Lung (tissue), 11 donors: ENCODE measurements at regions not wholly inside any gene's neighbourhood (a gene's known extent, or its start where the extent isn't known, plus 50 kb on each side); places are given as distances from the start of the nearest gene placed in this dataset.

ENCODE experiments used
- ATAC-seq: fragments of 200-7000 bp; cut with Tn5 transposase; one replicate; pipeline ENCODE4 v1.9.1; 2020; ENCODE audit warnings: moderate number of reproducible peaks; ENCODE audit not compliant: insufficient read depth, low FRiP score
- DNase-seq, 3 donors: peaks; one replicate each; pipeline ENCODE4 v3.0.0-alpha.2; 2013 to 2017
- H3K27ac ChIP-seq, 2 donors: one replicate each; pipeline ENCODE4 v1.5.1; 2013; ENCODE audit warnings: mild to moderate bottlenecking in 2 of 2, moderate library complexity in 2 of 2, control low read depth in 1 of 2, inconsistent platforms in 1 of 2, low read depth in 1 of 2, low read length in 1 of 2
- H3K27me3 ChIP-seq, 3 donors: one replicate each; pipeline ENCODE4 v1.5.1; 2013; ENCODE audit warnings: low read length in 2 of 3; ENCODE audit not compliant: control insufficient read depth in 3 of 3, insufficient read depth in 3 of 3
- H3K36me3 ChIP-seq, 4 donors: one replicate each; pipeline ENCODE4 v1.5.1; 2013; ENCODE audit warnings: low read length in 4 of 4, mild to moderate bottlenecking in 1 of 4, moderate library complexity in 1 of 4; ENCODE audit not compliant: control insufficient read depth in 4 of 4, insufficient read depth in 4 of 4
- H3K4me1 ChIP-seq, 5 donors: one replicate each; pipeline ENCODE4 v1.5.1; 2013; ENCODE audit warnings: low read length in 5 of 5, mild to moderate bottlenecking in 2 of 5, moderate library complexity in 1 of 5; ENCODE audit not compliant: control insufficient read depth in 5 of 5, insufficient read depth in 5 of 5
- H3K4me3 ChIP-seq: one replicate; pipeline ENCODE4 v1.5.1; 2013; ENCODE audit warnings: mild to moderate bottlenecking, control low read depth, moderate library complexity
- H3K9ac ChIP-seq, 2 donors: one replicate each; pipeline ENCODE4 v1.5.1; 2013; ENCODE audit warnings: low read length in 2 of 2, control low read depth in 1 of 2; ENCODE audit not compliant: insufficient read depth in 1 of 2
- H3K9me3 ChIP-seq, 4 donors: one replicate each; pipeline ENCODE4 v1.5.1; 2013; ENCODE audit warnings: low read length in 3 of 4, mild to moderate bottlenecking in 1 of 4, moderate library complexity in 1 of 4; ENCODE audit not compliant: control insufficient read depth in 4 of 4, insufficient read depth in 3 of 4
- CTCF ChIP-seq: IDR thresholded peaks from 2 replicates; pipeline ENCODE4 v1.5.1; 2012; ENCODE audit warnings: mild to moderate bottlenecking; ENCODE audit errors: control extremely low read depth, extremely low read depth
- WGBS, 2 donors: extraction: QIAGEN DNeasy Blood & Tissue Kit; methylation state at CpG; one replicate each; pipeline ENCODE4 v1.1.7; 2013; 5-methylcytosine and 5-hydroxymethylcytosine counted together
- donor health status: control.
- donor health status: control.
- donor health status: Bipolar disorder and iron deficiency.
- donor health status: healthy.
- donor health status: DM: yes; HTN: yes; CAD: no.

- peaks cover 0 to 3% (median 0%) of the 10 kb centered on the region in 4 donors for H3K9me3 ChIP-seq
- DNase-seq (no peak), ATAC-seq (no peak)
- no peak for TF ChIP-seq CTCF
- H3K4me3 ChIP-seq: no peak overlapping the region
- H3K9ac ChIP-seq: no peak overlapping the region
- no peaks in the 10 kb centered on the region for H3K27me3 ChIP-seq
- H3K4me1 ChIP-seq: no peaks in the 10 kb centered on the region
- H3K27ac ChIP-seq: no peak overlapping the region
- 87 to 93% methylated on average over 19 of the region's 19 CpGs for WGBS, 2 donors
- H3K36me3 ChIP-seq: no peaks in the 10 kb centered on the region
Measured at GRCh38 chr4:189035654-189036053, 896.4 kb downstream of the TRIML1 start.

DNA sequence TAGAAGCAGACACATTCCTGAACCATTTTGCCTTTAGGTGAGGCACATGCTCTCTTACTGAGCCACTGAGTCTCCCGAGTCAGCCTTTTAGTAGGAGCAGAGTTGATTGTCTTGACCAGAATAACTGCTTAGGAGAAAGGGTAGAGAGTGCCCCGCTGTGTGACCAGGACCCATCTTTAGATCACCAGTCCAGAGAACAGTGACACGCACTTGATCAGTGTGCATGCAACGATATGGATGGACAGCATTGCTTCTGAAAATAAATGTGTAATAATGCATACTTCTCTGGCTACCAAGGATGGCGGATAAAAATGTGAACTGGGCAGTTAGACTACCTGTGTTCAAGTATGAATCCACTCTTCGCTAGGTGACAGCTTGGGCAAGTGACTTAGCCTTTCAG is 897.7 kb downstream of the TRIML1 start:
- DNase-seq: no peak
- 75 to 85% methylated on average over 6 of the region's 6 CpGs for WGBS, 2 donors

DNA sequence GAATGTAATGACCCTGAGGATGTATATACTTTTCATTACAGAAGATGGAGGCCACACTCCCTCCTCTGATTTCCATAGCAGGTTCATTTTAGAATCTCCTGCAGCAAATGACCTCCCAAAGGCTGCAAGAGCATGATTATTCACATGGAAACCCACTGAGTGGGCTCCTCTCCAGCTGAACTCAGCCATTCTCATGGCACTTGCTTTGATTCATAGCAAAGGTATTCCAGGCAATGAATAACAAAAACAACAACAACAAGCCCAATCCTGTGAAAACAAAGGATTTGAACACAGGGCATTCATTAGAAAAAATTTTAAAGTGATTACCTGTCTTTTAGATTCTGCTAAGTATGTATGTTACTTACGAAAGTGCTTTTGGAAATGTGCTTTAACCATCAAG is 894.0 kb upstream of the FRG1 start:
- ATAC-seq (no peak), DNase-seq (no peak)
- Histone ChIP-seq H3K4me1 (no peaks in the 10 kb centered on the region), H3K4me3 (no peak overlapping the region), H3K9ac (no peak overlapping the region), H3K27me3 (no peaks in the 10 kb centered on the region), H3K36me3 (no peaks in the 10 kb centered on the region), H3K9me3 (no peaks in the 10 kb centered on the region), H3K27ac (no peak overlapping the region)
- WGBS, 2 donors: 93 to 97% methylated on average over 1 of the region's 1 CpG
- TF ChIP-seq CTCF: no peak

More for the DNA sequence above, 897.7 kb downstream of the TRIML1 start:
- Histone ChIP-seq H3K4me3 (no peak overlapping the region), H3K27me3 (no peaks in the 10 kb centered on the region), H3K9ac (no peak overlapping the region), H3K27ac (no peak overlapping the region), H3K4me1 (no peaks in the 10 kb centered on the region), H3K36me3 (no peaks in the 10 kb centered on the region), H3K9me3 (peaks cover 0 to 3% (median 0%) of the 10 kb centered on the region in 4 donors)
- no peak for TF ChIP-seq CTCF
- no peak for ATAC-seq

DNA sequence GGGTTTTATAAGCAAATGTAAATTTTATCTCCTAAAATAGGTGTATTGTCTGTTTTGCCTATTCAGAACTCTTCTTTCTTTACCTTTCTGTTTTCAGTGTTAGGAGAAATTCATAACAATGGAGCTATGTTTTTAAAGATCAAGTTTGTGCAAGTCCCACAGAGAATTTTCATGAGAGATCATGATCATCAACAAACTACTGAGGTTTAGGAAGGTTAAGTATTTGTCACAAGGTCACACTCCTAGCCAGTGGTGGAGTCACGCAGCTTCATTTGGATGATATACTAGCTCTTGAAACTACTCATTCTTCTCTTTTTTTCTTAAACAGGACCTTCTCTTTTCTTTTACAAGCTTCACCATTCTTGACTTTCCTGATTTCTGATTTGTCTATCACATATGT is 892.6 kb upstream of the FRG1 start:
- no peaks in the 10 kb centered on the region for H3K27me3 ChIP-seq
- ATAC-seq: no peak
- no peak for TF ChIP-seq CTCF
- H3K9me3 ChIP-seq: no peaks in the 10 kb centered on the region
- H3K9ac ChIP-seq: no peak overlapping the region
- H3K27ac ChIP-seq: no peak overlapping the region
- H3K36me3 ChIP-seq: no peaks in the 10 kb centered on the region
- WGBS, 2 donors: 82 to 89% methylated on average over 1 of the region's 1 CpG
- no peak overlapping the region for H3K4me3 ChIP-seq
- H3K4me1 ChIP-seq: no peaks in the 10 kb centered on the region
- no peak for DNase-seq
